Heart right ventricle (tissue), 16 donors: ENCODE measurements at regions not wholly inside any gene's neighbourhood (a gene's known extent, or its start where the extent isn't known, plus 50 kb on each side); places are given as distances from the start of the nearest gene placed in this dataset.

Source experiments
- ATAC-seq, 8 donors: fragments of 200-7000 bp; cut with Tn5 transposase; one replicate each; pipeline ENCODE4 v1.9.1; 2020; ENCODE audit warnings: mild to moderate bottlenecking in 8 of 8, moderate library complexity in 8 of 8, moderate number of reproducible peaks in 1 of 8
- DNase-seq, 2 donors: peaks; one replicate each; pipeline ENCODE4 v3.0.0-alpha.2; 2020
- H3K27ac ChIP-seq, 10 donors: fragments of 200-600 bp; sonication (generic) in 2 of 10; one replicate each; pipeline versions ENCODE4 v1.5.0 to v1.8.0; 2020 to 2022; ENCODE audit warnings: mild to moderate bottlenecking in 3 of 10
- H3K27me3 ChIP-seq, 7 donors: fragments of 200-600 bp; one replicate each; pipeline ENCODE4 v1.8.0; 2021 to 2022; ENCODE audit warnings: mild to moderate bottlenecking in 2 of 7
- H3K36me3 ChIP-seq, 9 donors: fragments of 200-600 bp; sonication (generic) in 1 of 9; one replicate each; pipeline versions ENCODE4 v1.5.0 to v1.8.0; 2020 to 2022; ENCODE audit warnings: mild to moderate bottlenecking in 2 of 9
- H3K4me1 ChIP-seq, 9 donors: fragments of 200-600 bp; sonication (generic) in 1 of 9; one replicate each; pipeline versions ENCODE4 v1.5.0 to v1.8.0; 2020 to 2022; ENCODE audit warnings: mild to moderate bottlenecking in 4 of 9
- H3K4me3 ChIP-seq, 10 donors: fragments of 200-600 bp; sonication (generic) in 2 of 10; one replicate each; pipeline versions ENCODE4 v1.5.0 to v1.8.0; 2020 to 2022; ENCODE audit warnings: mild to moderate bottlenecking in 7 of 10, moderate library complexity in 2 of 10
- H3K9me3 ChIP-seq, 11 donors: fragments of 200-600 bp in 10 of 11; sonication (generic) in 2 of 11; one replicate each; pipeline versions ENCODE4 v1.5.0 to v1.8.0; 2013 to 2022; ENCODE audit warnings: mild to moderate bottlenecking in 2 of 11, control low read depth in 1 of 11, moderate library complexity in 1 of 11
- CTCF ChIP-seq, 9 donors: fragments of 200-600 bp; sonication (generic) in 2 of 9; IDR thresholded peaks; one replicate each; pipeline versions ENCODE4 v1.5.0 to v1.8.0; 2021 to 2022; ENCODE audit warnings: antibody characterized with exemption in 9 of 9, mild to moderate bottlenecking in 5 of 9, moderate library complexity in 1 of 9
- WGBS, 2 donors: extraction: QIAGEN DNeasy Blood & Tissue Kit; methylation state at CpG; one replicate each; pipeline ENCODE4 v1.1.7; 2013; ENCODE audit warnings: inconsistent platforms in 1 of 2; 5-methylcytosine and 5-hydroxymethylcytosine counted together
- intact Hi-C, 10 donors: fragments of 100-400 bp; cut with DNase I; formaldehyde crosslinking; loops; one replicate each; pipeline versions ENCODE4 v1.11.1 to v1.14.2; 2022
- donor health status: Arrhythmogenic right ventricular cardiomyopathy.
- donor health status: ischemic (EF 13 %, LVEDD 7.1; RV severe dilation, severe dysfunction).
- donor health status: healthy with polysubstance abuse.
- donor health status: DM: no; HTN: yes; CAD: no.
- donor health status: DM: no; HTN: no; CAD: no.
- donor health status: ischemic (EF 25% LVEDD 6.9; RV normal size, moderate dysfunction).
- donor health status: ischemic (EF 25% LVEDD 5.7; RV mildly dilated, moderate dysfunction).
- donor health status: healthy.
- donor health status: DM: yes; HTN: yes; CAD: no.
- donor health status: Ischemic cardiomyopathy.
- donor health status: ischemic (EF 35%, LVEDD 5.7; RV mildly dilated, moderate dysfunction).
- donor health status: nonischemic (EF 11% LVEDD 7.7; RV severe dilation, severe dysfunction).
- donor health status: DM: yes; HTN: yes; CAD: no.
- donor health status: PGD.
- donor health status: ischemic (EF 29% LVEDD 5.4; RV normal size, mild dysfunction).
- donor health status: nonischemic (EF 23%, LVEDD 6.1; RV moderate dilation, normal function).

- Histone ChIP-seq H3K27ac (no peak overlapping the region), H3K9me3 (peaks cover 0 to 27% (median 0%) of the 10 kb centered on the region in 11 donors), H3K27me3 (no peaks in the 10 kb centered on the region), H3K4me1 (no peaks in the 10 kb centered on the region), H3K4me3 (no peak overlapping the region), H3K36me3 (no peaks in the 10 kb centered on the region)
- WGBS, 2 donors = 81 to 89% methylated on average over 3 of the region's 3 CpGs
- TF ChIP-seq CTCF (IDR thresholded peaks at IDR 0.05) = no peak
- intact Hi-C loops = no loop called here
- ATAC-seq = no peak
- DNase-seq = no peak
These were observed 1065.1 kb downstream of the SLITRK1 start for GRCh38 chr13:82817133-82817532.

GRCh38 chr13:82815791-82816190, 1066.5 kb downstream of the SLITRK1 start:
- TF ChIP-seq CTCF (IDR thresholded peaks at IDR 0.05) = no peak
- no peak overlapping the region for H3K4me3 ChIP-seq
- no peak for DNase-seq
- ATAC-seq = no peak
- H3K27ac ChIP-seq = no peak overlapping the region
- intact Hi-C loops = loop anchor here in 1 of 10 donors (2.0 kb wide), 1 partner anchor 57 kb away; no protein-coding TSS in a partner anchor
- peaks cover 0 to 37% (median 0%) of the 10 kb centered on the region in 11 donors for H3K9me3 ChIP-seq
- H3K36me3 ChIP-seq = no peaks in the 10 kb centered on the region
- no peaks in the 10 kb centered on the region for H3K27me3 ChIP-seq
- 62 to 84% methylated on average over 1 of the region's 1 CpG for WGBS, 2 donors
- H3K4me1 ChIP-seq = no peaks in the 10 kb centered on the region

DNA sequence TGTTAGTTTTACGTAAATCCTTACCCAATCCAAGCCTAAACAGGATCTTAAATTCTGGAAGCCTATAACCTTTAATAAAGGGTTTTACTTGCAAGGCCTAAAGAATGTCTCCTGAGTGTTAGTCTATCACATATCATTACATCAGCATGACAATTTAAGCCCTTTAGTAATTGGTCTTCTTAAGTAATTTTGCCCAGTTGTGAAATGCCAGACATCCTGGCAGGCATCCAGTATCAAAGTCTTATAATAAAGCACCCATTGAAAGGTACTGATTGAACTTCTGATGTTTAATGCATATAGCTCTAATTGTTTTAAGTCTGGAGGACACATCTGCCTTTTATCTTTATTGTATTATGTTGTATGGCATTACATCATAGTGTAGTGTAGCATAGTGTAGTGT, 1078.9 kb downstream of the SLITRK1 start:
- Histone ChIP-seq H3K9me3 (peaks cover 0 to 28% (median 4%) of the 10 kb centered on the region in 11 donors), H3K27me3 (no peaks in the 10 kb centered on the region), H3K4me1 (no peaks in the 10 kb centered on the region), H3K4me3 (no peak overlapping the region), H3K36me3 (no peaks in the 10 kb centered on the region), H3K27ac (no peak overlapping the region)
- no peak for TF ChIP-seq CTCF (IDR thresholded peaks at IDR 0.05)
- WGBS, 2 donors = 95 to 96% methylated on average over 1 of the region's 1 CpG
- intact Hi-C loops = no loop called here
- DNase-seq (no peak), ATAC-seq (no peak)

GRCh38 chr13:82802528-82802927, 1079.7 kb downstream of the SLITRK1 start:
- intact Hi-C loops = no loop called here
- Histone ChIP-seq H3K36me3 (no peaks in the 10 kb centered on the region), H3K9me3 (peaks cover 0 to 20% (median 1%) of the 10 kb centered on the region in 11 donors), H3K27ac (no peak overlapping the region), H3K4me3 (no peak overlapping the region), H3K4me1 (no peaks in the 10 kb centered on the region), H3K27me3 (no peaks in the 10 kb centered on the region)
- DNase-seq (no peak), ATAC-seq (no peak)
- no peak for TF ChIP-seq CTCF (IDR thresholded peaks at IDR 0.05)
- 61 to 67% methylated on average over 3 of the region's 3 CpGs for WGBS, 2 donors
